Astrocyte of the cerebellum (primary cell): ENCODE measurements at regions not wholly inside any gene's neighbourhood (a gene's known extent, or its start where the extent isn't known, plus 50 kb on each side); places are given as distances from the start of the nearest gene placed in this dataset.

Experiments
- DNase-seq: peaks from one replicate; pipeline ENCODE4 v3.0.0-alpha.2; 2011; ENCODE audit warnings: low read depth
- H3K4me3 ChIP-seq: 2 replicates; pipeline ENCODE4 v1.5.1; 2011; ENCODE audit warnings: mild to moderate bottlenecking, low read depth, low read length, moderate library complexity
- CTCF ChIP-seq: IDR thresholded peaks from 2 replicates; pipeline ENCODE4 v1.5.1; 2012; ENCODE audit warnings: low read length, low read depth, moderate library complexity, mild to moderate bottlenecking; ENCODE audit errors: missing control alignments
- in situ Hi-C: cut with HindIII; loops from 2 replicates; pipeline ENCODE4 v1.10.0; 2017; ENCODE audit warnings: low sequenced_read_pairs

- in situ Hi-C loops, result loop anchor here (25.0 kb wide), 1 partner anchor 783 kb away; no protein-coding TSS in a partner anchor
- no peak for DNase-seq
- TF ChIP-seq CTCF, result no peak
- no peak overlapping the region for H3K4me3 ChIP-seq
Measured at GRCh38 chr22:27470169-27470772, 331.3 kb downstream of the MN1 start.

GRCh38 chr22:27472975-27473374 is 328.6 kb downstream of the MN1 start:
- H3K4me3 ChIP-seq, result no peak overlapping the region
- TF ChIP-seq CTCF, result no peak
- in situ Hi-C loops, result loop anchor here (25.0 kb wide), 1 partner anchor 786 kb away; no protein-coding TSS in a partner anchor
- no peak for DNase-seq

- no peak for DNase-seq
- H3K4me3 ChIP-seq, result no peak overlapping the region
- no peak for TF ChIP-seq CTCF
- in situ Hi-C loops, result loop anchor here (25.0 kb wide), 1 partner anchor 786 kb away; no protein-coding TSS in a partner anchor
Measured at GRCh38 chr22:27473533-27473932, 328.0 kb downstream of the MN1 start.

- DNase-seq, result peak; percentile 79
- in situ Hi-C loops, result loop anchor here (25.0 kb wide), 1 partner anchor 787 kb away; no protein-coding TSS in a partner anchor
- no peak for TF ChIP-seq CTCF
- no peak overlapping the region for H3K4me3 ChIP-seq
Measured at GRCh38 chr22:27474112-27474571, 327.4 kb downstream of the MN1 start.

- peak; percentile 92 for DNase-seq
- in situ Hi-C loops, result loop anchor here (5.0 to 25.0 kb wide), 2 partner anchors 52 to 788 kb away; no protein-coding TSS in a partner anchor
- TF ChIP-seq CTCF, result no peak
- no peak overlapping the region for H3K4me3 ChIP-seq
Measured at GRCh38 chr22:27474711-27475547, 326.6 kb downstream of the MN1 start.

GRCh38 chr22:27475548-27475897 is 326.0 kb downstream of the MN1 start:
- TF ChIP-seq CTCF, result no peak
- in situ Hi-C loops, result loop anchor here (5.0 kb wide), 1 partner anchor 52 kb away; no protein-coding TSS in a partner anchor
- no peak for DNase-seq
- no peak overlapping the region for H3K4me3 ChIP-seq
